ENCODE measurements at regions not wholly inside any gene's neighbourhood (a gene's known extent, or its start where the extent isn't known, plus 50 kb on each side); places are given as distances from the start of the nearest gene placed in this dataset.
A peak's percentile ranks its signal among the peaks of the same experiment; 100 is the strongest.

DNA sequence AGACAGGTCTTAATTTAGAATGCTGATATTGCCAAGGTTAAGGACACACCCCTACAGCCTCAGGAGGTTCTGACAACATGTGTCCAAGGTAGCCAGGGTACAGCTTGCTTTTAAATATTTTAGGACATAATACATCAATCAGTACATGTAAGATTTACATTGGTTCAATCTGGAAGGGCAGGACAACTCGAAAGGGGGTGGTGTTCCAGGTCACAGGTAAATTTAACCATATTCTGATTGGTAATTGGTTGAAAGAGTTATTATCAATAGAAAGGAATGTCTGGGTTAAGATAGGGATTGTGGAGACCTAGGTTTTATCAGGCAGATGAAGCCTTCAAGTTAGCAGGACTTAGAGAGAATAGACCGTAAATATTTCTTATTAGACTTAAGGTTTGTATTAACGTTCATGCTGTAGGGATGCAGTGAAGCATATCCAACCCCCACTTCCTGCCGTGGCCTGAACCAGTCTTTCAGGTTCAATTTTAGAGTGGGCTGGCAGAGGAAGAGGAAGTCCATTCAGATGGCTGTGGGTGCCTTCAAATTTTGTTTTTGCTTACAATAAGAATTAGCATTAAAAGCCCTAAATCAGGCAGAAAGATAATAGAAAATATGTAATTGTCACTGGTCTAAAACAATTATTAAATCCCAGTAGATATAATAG, 136.5 kb upstream of the GALNTL6 start:
- TF ChIP-seq JUND (IDR thresholded peaks at IDR 0.05; ENCODE audit: low read depth) = no peak
- DNase-seq (ENCODE audit: low read depth in 1 of 2, low spot score in 1 of 2) = no peak
- in situ Hi-C loops (cut with HindIII; ENCODE audit: low pct_unique_long_range_greater_than_20kb, low sequenced_read_pairs) = no loop called here

- DNase-seq (ENCODE audit: low read depth in 1 of 2, low spot score in 1 of 2) = no peak
- no peak for TF ChIP-seq JUND (IDR thresholded peaks at IDR 0.05; ENCODE audit: low read depth)
- in situ Hi-C loops (cut with HindIII; ENCODE audit: low pct_unique_long_range_greater_than_20kb, low sequenced_read_pairs) = no loop called here
Measured at GRCh38 chr4:171674781-171675180, 138.4 kb upstream of the GALNTL6 start.

GRCh38 chr4:171668403-171668802, 144.8 kb upstream of the GALNTL6 start:
- no peak for TF ChIP-seq JUND (IDR thresholded peaks at IDR 0.05; ENCODE audit: low read depth)
- in situ Hi-C loops (cut with HindIII; ENCODE audit: low pct_unique_long_range_greater_than_20kb, low sequenced_read_pairs) = no loop called here
- DNase-seq (ENCODE audit: low read depth in 1 of 2, low spot score in 1 of 2) = no peak

DNA sequence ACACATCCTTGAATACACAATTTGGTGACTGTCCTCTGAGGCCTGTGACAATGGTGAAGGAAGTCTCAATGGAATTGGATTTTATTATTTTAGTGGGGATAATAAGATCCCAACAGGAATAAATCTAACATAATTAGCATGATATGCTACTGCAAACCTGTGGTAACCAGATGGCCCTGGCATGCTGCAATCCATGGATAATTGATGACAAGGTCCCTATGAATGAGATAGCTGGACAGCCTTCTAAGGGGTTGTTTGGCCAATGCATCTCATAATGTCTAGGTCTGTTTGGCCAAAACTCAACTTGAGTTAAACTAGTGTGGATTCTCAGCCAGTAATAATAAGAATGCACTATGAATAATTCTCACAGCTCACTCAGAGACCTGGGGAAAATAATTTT, 145.3 kb upstream of the GALNTL6 start:
- no peak for DNase-seq (ENCODE audit: low read depth in 1 of 2, low spot score in 1 of 2)
- in situ Hi-C loops (cut with HindIII; ENCODE audit: low pct_unique_long_range_greater_than_20kb, low sequenced_read_pairs) = no loop called here
- no peak for TF ChIP-seq JUND (IDR thresholded peaks at IDR 0.05; ENCODE audit: low read depth)

- no peak for TF ChIP-seq JUND (IDR thresholded peaks at IDR 0.05; ENCODE audit: low read depth)
- no peak for DNase-seq (ENCODE audit: low read depth in 1 of 2, low spot score in 1 of 2)
- in situ Hi-C loops (cut with HindIII; ENCODE audit: low pct_unique_long_range_greater_than_20kb, low sequenced_read_pairs) = no loop called here
Measured at GRCh38 chr4:171651071-171651470, 162.1 kb upstream of the GALNTL6 start.

GRCh38 chr4:171650543-171650942, 162.7 kb upstream of the GALNTL6 start:
- TF ChIP-seq JUND (IDR thresholded peaks at IDR 0.05; ENCODE audit: low read depth) = no peak
- no peak for DNase-seq (ENCODE audit: low read depth in 1 of 2, low spot score in 1 of 2)
- in situ Hi-C loops (cut with HindIII; ENCODE audit: low pct_unique_long_range_greater_than_20kb, low sequenced_read_pairs) = no loop called here

GRCh38 chr4:171648926-171649325, 164.3 kb upstream of the GALNTL6 start:
- in situ Hi-C loops (cut with HindIII; ENCODE audit: low pct_unique_long_range_greater_than_20kb, low sequenced_read_pairs) = no loop called here
- no peak for TF ChIP-seq JUND (IDR thresholded peaks at IDR 0.05; ENCODE audit: low read depth)
- no peak for DNase-seq (ENCODE audit: low read depth in 1 of 2, low spot score in 1 of 2)

DNA sequence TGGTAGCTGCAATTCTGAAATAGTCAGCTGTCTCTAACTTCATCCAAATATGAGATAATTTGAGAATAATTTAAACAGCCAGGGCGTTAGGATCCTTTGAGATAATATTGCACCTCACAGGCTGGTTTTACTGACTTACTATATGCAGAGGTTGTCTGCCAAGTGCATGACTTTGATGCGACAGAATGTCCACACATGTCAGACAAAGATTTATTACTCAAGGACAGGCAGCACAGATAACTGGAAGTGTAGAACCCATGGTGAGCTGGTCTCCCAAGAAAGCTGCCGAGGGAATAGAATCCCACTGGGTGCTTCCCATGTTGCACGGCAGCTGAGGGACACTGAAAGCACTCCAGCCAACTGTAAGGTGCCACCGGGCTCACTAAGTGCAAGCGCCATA, 166.2 kb upstream of the GALNTL6 start:
- in situ Hi-C loops (cut with HindIII; ENCODE audit: low pct_unique_long_range_greater_than_20kb, low sequenced_read_pairs) = no loop called here
- no peak for DNase-seq (ENCODE audit: low read depth in 1 of 2, low spot score in 1 of 2)
- TF ChIP-seq JUND (IDR thresholded peaks at IDR 0.05; ENCODE audit: low read depth) = no peak

GRCh38 chr4:171644430-171645057, 168.7 kb upstream of the GALNTL6 start:
- in situ Hi-C loops (cut with HindIII; ENCODE audit: low pct_unique_long_range_greater_than_20kb, low sequenced_read_pairs) = no loop called here
- TF ChIP-seq JUND (IDR thresholded peaks at IDR 0.05; ENCODE audit: low read depth) = no peak
- no peak for DNase-seq (ENCODE audit: low read depth in 1 of 2, low spot score in 1 of 2)

DNA sequence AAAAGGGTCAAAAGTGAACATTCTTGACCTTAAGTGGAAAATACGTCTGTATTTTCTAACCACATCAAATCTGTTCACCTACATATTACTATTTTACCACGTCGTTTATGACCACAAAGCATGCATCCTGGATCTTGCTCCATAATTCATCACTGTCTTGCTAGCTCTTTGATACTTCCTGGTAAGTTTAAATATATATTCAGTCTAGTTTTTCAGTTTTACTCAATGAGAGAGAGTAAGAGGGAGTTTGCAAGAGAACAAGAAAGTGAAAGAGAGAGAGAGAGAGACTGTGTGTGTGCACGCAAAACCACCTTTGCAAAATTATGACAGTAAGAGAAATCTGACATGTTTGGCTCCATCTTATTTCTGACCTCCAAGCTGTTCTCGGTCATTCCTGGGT, 173.7 kb upstream of the GALNTL6 start:
- no peak for TF ChIP-seq JUND (IDR thresholded peaks at IDR 0.05; ENCODE audit: low read depth)
- in situ Hi-C loops (cut with HindIII; ENCODE audit: low pct_unique_long_range_greater_than_20kb, low sequenced_read_pairs) = no loop called here

GRCh38 chr4:171636606-171637005, 176.6 kb upstream of the GALNTL6 start:
- TF ChIP-seq JUND (IDR thresholded peaks at IDR 0.05; ENCODE audit: low read depth) = no peak
- in situ Hi-C loops (cut with HindIII; ENCODE audit: low pct_unique_long_range_greater_than_20kb, low sequenced_read_pairs) = no loop called here
- DNase-seq (ENCODE audit: low read depth in 1 of 2, low spot score in 1 of 2) = no peak

More for the DNA sequence above, 173.7 kb upstream of the GALNTL6 start:
- DNase-seq (ENCODE audit: low read depth in 1 of 2, low spot score in 1 of 2) = no peak

DNA sequence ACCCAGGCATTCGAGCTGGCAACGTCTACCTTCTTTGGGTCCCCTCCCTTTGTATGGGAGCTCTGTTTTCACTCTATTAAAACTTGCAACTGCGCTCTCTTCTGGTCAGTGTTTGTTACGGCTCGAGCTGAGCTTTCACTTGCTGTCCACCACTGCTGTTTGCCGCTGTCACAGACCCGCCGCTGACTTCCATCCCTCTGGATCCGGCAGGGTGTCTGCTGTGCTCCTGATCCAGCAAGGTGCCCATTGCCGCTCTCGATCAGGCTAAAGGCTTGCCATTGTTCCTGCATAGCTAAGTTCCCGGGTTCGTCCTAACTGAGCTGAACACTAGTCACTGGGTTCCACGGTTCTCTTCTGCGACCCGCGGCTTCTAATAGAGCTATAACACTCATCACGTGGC, 183.5 kb upstream of the GALNTL6 start:
- no peak for TF ChIP-seq JUND (IDR thresholded peaks at IDR 0.05; ENCODE audit: low read depth)
- in situ Hi-C loops (cut with HindIII; ENCODE audit: low pct_unique_long_range_greater_than_20kb, low sequenced_read_pairs) = no loop called here
- peak in 1 of 2 experiments; percentile 16 for DNase-seq (ENCODE audit: low read depth in 1 of 2, low spot score in 1 of 2)

- no peak for DNase-seq (ENCODE audit: low read depth in 1 of 2, low spot score in 1 of 2)
- no peak for TF ChIP-seq JUND (IDR thresholded peaks at IDR 0.05; ENCODE audit: low read depth)
Measured at GRCh38 chr4:171629182-171629581, 184.0 kb upstream of the GALNTL6 start.

DNA sequence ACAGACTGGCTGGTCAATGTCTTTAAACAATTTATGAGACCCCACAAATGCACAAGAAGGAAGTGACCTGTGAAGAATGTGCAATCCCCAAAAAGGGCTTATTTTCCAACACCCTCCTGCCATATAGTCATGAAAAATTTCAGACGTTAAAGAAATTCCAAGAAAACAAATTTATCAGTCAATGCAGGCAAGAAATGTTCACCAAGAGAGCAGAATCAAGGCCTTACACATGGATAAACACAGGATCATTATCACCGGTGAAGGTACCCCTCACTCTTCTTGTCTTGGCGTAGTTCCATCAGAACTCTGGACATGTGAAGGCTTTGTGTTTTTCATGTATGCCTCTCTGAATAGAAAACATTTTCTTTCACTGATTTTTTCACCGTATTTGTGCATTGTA, 186.7 kb upstream of the GALNTL6 start:
- no peak for TF ChIP-seq JUND (IDR thresholded peaks at IDR 0.05; ENCODE audit: low read depth)
- no peak for DNase-seq (ENCODE audit: low read depth in 1 of 2, low spot score in 1 of 2)
- in situ Hi-C loops (cut with HindIII; ENCODE audit: low pct_unique_long_range_greater_than_20kb, low sequenced_read_pairs) = no loop called here

More at GRCh38 chr4:171629182-171629581, 184.0 kb upstream of the GALNTL6 start:
- in situ Hi-C loops (cut with HindIII; ENCODE audit: low pct_unique_long_range_greater_than_20kb, low sequenced_read_pairs) = no loop called here
